RWPE1 (cell line): ENCODE measurements at regions not wholly inside any gene's neighbourhood (a gene's known extent, or its start where the extent isn't known, plus 50 kb on each side); places are given as distances from the start of the nearest gene placed in this dataset.
"Not testable (repeated sequence)": the region's sequence is repeated elsewhere in the genome, so short reads cannot be mapped to it uniquely, and the experiment has no call there.

Source experiments
- CTCF ChIA-PET: fragments of 350-600 bp; sonication (Branson Sonifier 250); formaldehyde crosslinking; extraction: SDS; loops from one replicate; lab custom pipeline; 2021; lab: Yijun Ruan, JAX
- POLR2A ChIA-PET: fragments of 400-600 bp; formaldehyde crosslinking; extraction: SDS; loops from one replicate; lab custom pipeline; 2020; ENCODE audit warnings: antibody characterized with exemption; ENCODE audit not compliant: low non-redundant PET; lab: Yijun Ruan, JAX
- DNase-seq: peaks from one replicate; pipeline ENCODE4 v3.0.0; 2012; ENCODE audit warnings: low spot score
- H3K27ac ChIP-seq: fragments of 450-650 bp; 2 replicates; pipeline ENCODE4 v1.5.1; 2017
- CTCF ChIP-seq: fragments of 450-650 bp; conservative IDR thresholded peaks from 2 replicates; pipeline ENCODE4 v1.5.1; 2017; ENCODE audit warnings: low read depth, mild to moderate bottlenecking

GRCh38 chr16:27628241-27628942 is 78.4 kb downstream of the KATNIP start:
- H3K27ac ChIP-seq = no peak overlapping the region
- TF ChIP-seq CTCF = no peak
- ChIA-PET CTCF (no interaction called here), POLR2A (no interaction called here)
- no peak for DNase-seq

GRCh38 chr16:27628943-27629462 is 79.1 kb downstream of the KATNIP start:
- POLR2A ChIA-PET, H3K27ac ChIP-seq, DNase-seq, CTCF ChIA-PET: not testable (repeated sequence)

GRCh38 chr16:27632216-27632615 is 82.3 kb downstream of the KATNIP start:
- no peak for TF ChIP-seq CTCF
- ChIA-PET CTCF (no interaction called here), POLR2A (no interaction called here)

GRCh38 chr16:27633221-27633620 is 83.3 kb downstream of the KATNIP start:
- TF ChIP-seq CTCF = no peak
- CTCF ChIA-PET = no interaction called here
- no peak for DNase-seq

More at GRCh38 chr16:27632216-27632615, 82.3 kb downstream of the KATNIP start:
- no peak overlapping the region for H3K27ac ChIP-seq
- no peak for DNase-seq

GRCh38 chr16:27633721-27634120 is 83.8 kb downstream of the KATNIP start:
- no peak for TF ChIP-seq CTCF
- no peak for DNase-seq
- ChIA-PET POLR2A (no interaction called here), CTCF (no interaction called here)
- no peak overlapping the region for H3K27ac ChIP-seq

More at GRCh38 chr16:27633221-27633620, 83.3 kb downstream of the KATNIP start:
- no peak overlapping the region for H3K27ac ChIP-seq
- POLR2A ChIA-PET = no interaction called here

- no peak for TF ChIP-seq CTCF
- H3K27ac ChIP-seq = no peak overlapping the region
- no peak for DNase-seq
- ChIA-PET POLR2A (no interaction called here), CTCF (no interaction called here)
Measured at GRCh38 chr16:27634779-27635178, 84.8 kb downstream of the KATNIP start.
